NK-92 (cell line): ENCODE measurements at regions not wholly inside any gene's neighbourhood (a gene's known extent, or its start where the extent isn't known, plus 50 kb on each side); places are given as distances from the start of the nearest gene placed in this dataset.

Experiments
- DNase-seq: peaks from one replicate; lab custom pipeline; 2025; ENCODE audit not compliant: unreplicated experiment; lab: John Stamatoyannopoulos, UW

DNA sequence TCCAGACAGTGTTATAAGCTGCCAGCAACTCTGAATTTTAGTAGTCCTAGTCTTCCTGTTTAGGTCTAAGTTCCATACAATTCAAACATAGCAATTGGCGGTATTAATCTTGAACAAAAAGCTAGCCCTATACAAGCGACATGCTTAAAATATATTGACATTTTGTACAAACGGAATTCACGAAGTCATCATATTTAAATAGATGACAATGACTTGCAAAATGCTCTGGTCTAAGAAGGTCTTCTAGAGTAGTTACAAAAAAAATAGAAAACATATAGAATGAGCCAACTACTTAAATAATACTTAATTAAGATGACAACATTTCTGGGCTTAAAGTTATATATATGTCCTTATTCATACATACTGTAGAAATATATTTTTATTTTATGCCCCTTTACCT lies 446.6 kb downstream of the ANKRD7 start:
- no peak for DNase-seq

- DNase-seq, result no peak
These were observed 460.3 kb downstream of the ANKRD7 start for GRCh38 chr7:118684796-118685195.

DNA sequence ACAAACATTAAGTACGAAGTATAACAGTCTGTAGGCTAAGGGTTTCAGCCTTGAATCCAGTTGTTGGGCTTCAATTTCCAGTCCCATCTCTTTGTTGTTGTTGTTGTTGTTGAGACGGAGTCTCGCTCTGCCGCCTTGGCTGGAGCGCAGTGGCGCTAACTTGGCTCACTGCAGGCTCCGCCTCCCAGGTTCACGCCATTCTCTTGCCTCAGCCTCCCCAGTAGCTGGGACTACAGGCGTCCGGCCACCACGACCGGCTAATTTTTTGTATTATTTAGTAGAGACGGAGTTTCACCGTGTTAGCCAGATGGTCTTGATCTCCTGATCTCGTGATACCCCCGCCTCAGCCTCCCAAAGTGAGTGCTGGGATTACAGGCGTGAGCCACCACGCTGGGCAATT lies 464.9 kb downstream of the ANKRD7 start:
- DNase-seq, result no peak

GRCh38 chr7:118696879-118697278 lies 472.4 kb downstream of the ANKRD7 start:
- DNase-seq, result no peak

DNA sequence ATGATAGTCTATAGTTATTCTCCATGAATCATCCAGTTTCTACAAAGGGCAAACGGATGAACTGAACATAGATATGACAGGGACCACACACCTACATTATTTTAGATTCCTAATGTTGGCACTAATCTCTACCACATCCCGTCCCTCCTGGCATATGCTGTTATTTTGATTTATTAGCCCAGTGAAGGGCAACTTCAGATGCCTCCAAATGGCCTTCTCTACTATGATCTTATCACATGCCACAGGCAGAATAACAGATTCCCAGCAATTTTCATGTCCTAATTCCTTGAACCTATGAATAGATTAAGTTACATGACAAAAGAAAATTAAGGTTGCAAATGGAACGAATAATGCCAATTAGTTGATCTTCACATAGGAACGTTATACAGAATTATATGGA lies 474.7 kb downstream of the ANKRD7 start:
- DNase-seq, result no peak

DNA sequence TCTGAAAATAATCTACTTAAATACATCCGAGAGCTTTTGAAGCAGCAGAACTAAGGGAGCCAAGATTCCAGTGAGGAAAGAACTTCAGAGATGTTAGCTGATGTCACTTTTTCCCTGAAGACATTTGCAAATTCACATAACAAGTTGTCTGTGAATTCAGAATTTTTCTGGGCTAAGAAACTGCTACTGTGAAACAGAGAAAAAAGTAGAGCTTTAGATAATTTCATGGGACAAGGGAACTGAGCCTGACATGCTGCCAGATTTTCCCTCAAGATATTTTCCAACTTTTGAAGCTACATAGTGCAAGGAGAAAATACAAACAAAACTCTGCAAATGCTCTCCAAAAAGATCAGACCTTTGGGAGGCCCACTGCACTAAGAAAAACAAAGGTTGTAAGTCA lies 484.2 kb downstream of the ANKRD7 start:
- DNase-seq, result no peak

GRCh38 chr7:118711688-118712087 lies 487.2 kb downstream of the ANKRD7 start:
- no peak for DNase-seq

DNA sequence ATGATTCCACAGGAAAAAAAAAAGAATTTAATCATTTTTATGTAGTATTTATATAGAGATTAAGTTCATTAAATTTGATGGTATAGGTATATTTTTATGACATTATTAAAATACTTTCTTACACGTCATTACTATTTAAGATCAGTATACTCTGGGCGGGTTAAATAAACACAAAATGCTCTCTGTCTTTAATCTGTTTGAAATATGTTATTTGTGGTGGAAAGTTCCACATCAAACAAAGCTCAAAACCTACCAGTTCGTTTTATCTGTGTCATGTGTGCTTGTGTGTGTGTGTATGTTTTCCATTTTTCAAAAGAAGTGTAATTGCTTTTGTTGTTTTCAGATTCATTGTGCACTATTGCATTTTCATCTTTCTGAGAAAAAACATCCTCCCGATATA lies 488.5 kb downstream of the ANKRD7 start:
- DNase-seq, result no peak

DNA sequence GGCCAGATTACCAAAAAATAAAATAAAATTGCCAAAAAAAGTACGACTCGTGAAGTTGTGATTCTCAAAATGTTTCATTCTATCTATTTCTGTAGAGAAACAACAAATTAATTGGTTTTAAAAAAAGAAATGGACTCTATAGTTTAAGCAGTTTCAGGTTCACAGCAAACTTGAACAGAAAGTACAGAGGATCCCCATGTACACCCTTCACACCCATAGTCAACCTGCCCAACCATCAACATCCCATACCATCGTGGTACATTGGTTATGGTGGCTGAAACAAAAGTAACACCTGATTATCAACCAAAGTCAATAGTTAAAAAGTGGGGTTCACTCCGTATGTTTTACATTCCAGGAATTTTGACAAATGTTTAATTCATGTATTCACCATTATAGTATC lies 496.1 kb downstream of the ANKRD7 start:
- no peak for DNase-seq

- no peak for DNase-seq
These were observed 507.4 kb downstream of the ANKRD7 start for GRCh38 chr7:118731854-118732253.

GRCh38 chr7:118734541-118734940 lies 510.0 kb downstream of the ANKRD7 start:
- DNase-seq, result no peak

- no peak for DNase-seq
These were observed 510.9 kb downstream of the ANKRD7 start for GRCh38 chr7:118735441-118735840.

DNA sequence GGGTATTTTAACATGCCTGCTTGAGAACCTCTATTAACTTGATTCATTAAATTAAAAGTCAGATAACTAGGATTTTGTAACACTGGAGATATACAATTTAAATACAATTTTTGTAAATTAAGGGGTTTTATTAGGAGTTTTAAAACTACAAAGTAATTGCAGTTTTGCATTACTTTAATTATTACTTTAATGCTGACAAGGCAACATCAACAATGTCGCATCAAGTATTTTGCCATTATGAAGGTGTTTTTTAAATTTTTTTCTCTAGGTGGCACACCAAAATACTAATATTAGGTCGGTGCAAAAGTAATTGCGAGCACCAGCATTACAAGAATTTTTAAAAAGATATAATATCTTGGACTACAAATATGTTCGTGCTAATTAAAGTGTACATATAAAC lies 513.4 kb downstream of the ANKRD7 start:
- no peak for DNase-seq

GRCh38 chr7:118745927-118746326 lies 521.4 kb downstream of the ANKRD7 start:
- no peak for DNase-seq

DNA sequence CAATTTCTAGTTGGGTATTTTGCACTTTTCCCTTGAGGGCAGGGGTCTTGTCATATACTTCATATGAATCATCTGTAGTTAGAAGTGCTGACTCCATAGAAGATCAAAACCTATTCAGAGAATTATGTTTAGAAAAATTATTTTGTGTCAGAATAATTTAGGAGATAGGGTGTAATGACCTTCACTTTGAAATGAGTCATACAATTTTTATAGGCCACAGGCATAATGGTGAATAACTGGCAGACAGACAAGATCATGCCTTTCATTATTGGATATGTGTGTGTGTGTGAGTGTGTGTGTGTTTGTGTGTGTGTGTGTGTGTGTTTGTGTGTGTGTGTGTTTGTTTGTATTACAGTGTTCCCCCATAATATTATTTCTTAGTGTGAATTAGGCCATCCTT lies 523.0 kb downstream of the ANKRD7 start:
- no peak for DNase-seq

DNA sequence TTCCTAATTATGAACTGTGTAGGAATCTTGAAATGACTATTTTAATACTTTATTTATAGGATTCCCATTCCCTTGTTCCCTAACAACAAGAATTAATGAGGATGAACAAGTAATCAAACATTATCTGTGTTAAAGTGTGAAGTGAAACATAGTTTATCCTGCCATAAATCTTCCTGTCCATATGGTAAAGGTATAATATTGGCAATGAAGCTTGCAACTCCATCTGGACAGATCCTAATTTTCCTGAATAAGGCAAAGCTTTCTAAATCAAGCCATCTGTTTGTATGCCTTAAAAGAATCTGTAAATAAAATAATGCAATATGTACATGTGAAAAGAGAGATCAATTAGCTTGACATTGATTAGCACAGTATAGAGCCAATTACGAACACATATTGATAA lies 529.0 kb downstream of the ANKRD7 start:
- DNase-seq, result no peak

DNA sequence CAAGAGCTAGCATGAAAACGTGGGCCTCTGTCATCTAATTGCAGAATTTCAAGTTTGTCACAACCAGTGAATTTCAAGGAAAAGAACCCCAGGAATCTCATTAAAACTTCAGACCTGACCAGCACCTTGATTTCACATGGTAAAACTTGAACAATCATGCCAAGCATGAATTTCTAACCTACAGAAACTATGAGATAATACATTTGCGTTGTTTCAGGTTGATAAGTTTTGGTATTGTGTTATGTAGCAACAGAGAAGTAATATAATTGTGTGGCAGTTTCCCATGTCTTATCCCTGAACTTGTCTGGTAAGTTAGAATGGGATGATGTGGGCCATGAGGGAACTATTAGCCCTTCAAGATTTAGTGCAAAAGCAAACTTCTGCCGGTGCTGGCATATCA lies 530.1 kb downstream of the ANKRD7 start:
- no peak for DNase-seq

- no peak for DNase-seq
These were observed 530.6 kb downstream of the ANKRD7 start for GRCh38 chr7:118755067-118755625.

- DNase-seq, result no peak
These were observed 532.6 kb downstream of the ANKRD7 start for GRCh38 chr7:118757066-118757465.

DNA sequence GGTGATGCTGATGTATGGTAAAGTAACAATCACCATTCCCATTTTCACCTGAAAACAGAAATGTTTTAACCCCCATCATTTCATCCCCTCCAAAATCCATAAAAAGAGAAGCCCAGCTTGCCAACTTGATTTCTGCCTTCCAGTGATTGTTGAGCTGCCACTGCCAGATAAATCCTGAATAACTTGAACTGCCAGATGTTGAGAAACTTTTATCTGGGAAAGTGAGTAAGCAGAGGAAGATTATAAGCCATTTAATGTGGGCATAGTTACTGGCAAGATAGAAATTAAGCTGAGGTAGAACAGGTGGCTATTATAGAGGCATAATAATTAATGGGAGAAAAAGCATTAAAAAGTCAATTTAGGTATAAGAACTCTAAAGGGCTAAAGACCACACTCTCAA lies 534.1 kb downstream of the ANKRD7 start:
- no peak for DNase-seq

- no peak for DNase-seq
These were observed 535.4 kb downstream of the ANKRD7 start for GRCh38 chr7:118759921-118760320.

GRCh38 chr7:118762451-118762850 lies 537.9 kb downstream of the ANKRD7 start:
- no peak for DNase-seq

- DNase-seq, result no peak
These were observed 539.7 kb downstream of the ANKRD7 start for GRCh38 chr7:118764221-118764620.

DNA sequence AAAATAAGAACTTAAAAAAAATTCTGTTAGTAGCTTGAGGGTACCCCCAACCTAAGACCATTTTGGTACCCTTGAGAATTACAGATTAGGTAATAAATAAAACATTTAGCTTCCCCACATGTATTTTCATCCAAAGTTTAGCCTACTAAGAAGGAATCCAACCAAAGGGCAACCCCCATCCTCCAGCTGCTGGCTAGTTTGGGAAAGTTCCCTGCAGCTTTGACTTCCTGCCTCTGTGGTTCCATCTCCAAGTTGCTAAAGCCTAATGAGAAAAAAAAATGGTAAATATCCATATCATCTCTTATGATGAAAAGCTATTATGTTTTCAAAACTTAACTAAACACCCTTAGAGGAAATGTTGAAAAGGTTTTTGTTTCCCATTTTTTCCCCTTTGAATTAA lies 547.2 kb downstream of the ANKRD7 start:
- no peak for DNase-seq
